GDM1 (cell line): ENCODE measurements at regions not wholly inside any gene's neighbourhood (a gene's known extent, or its start where the extent isn't known, plus 50 kb on each side); places are given as distances from the start of the nearest gene placed in this dataset.
"Not testable (repeated sequence)": the region's sequence is repeated elsewhere in the genome, so short reads cannot be mapped to it uniquely, and the experiment has no call there.

Experiments
- DNase-seq: peaks from one replicate; lab custom pipeline; 2025; lab: John Stamatoyannopoulos, UW

DNA sequence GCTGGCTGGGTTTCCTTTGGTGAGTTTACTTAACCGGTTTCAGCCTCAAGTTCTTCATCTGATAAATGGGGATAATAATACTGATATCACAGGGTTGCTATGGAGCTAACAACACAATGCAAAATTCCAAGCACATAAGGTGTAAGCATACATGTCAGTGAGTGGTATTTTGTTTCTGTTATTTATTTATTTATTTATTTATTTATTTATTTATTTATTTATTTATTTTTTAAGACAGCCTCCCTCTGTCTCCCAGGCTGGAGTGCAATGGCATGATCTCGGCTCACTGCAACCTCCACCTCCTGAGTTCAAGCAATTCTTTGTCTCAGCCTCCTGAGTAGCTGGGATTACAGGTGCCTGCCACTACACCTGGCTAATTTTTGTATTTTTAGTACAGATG lies 1287.4 kb upstream of the TMEM132C start:
- not testable (repeated sequence) for DNase-seq

DNA sequence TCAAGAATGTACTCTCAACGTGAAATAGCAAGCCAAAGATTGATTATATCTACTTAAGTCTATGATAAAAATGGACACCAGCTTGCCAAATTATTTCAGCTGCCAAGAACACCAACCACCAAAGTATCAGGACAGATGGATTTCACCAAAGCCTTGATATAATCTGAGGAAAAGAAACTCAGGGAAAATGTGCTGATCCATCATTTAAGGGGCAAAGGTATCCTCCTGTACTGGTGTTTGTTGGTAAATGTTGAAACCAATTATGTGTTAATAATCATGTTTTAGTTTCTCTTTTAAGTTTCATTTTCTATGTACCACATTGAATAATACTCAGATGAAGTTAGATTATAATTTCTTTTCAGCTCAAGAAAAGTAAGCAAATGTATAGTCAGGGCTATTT lies 1284.3 kb upstream of the TMEM132C start:
- DNase-seq, result no peak

GRCh38 chr12:126983735-126984134 lies 1283.2 kb upstream of the TMEM132C start:
- DNase-seq, result not testable (repeated sequence)

GRCh38 chr12:126985663-126986062 lies 1281.3 kb upstream of the TMEM132C start:
- not testable (repeated sequence) for DNase-seq

DNA sequence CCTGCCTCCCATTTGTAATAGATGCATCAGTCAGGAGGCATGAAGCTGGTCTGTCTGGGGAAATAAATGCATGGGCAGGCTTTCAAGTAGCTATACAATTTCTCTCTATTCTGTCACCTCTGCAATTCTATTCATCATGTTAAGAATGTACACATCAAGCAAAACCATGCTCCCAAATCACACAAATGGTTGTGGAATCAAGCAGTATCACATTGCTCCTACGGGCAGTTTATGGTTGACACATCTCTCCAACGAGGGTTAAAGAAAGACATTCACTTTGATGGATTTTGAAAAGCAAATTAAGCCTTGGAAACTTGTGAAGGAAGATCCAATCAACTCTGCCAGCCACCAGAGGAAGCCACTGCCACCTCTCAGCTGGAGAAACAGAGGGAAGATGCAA lies 1277.4 kb upstream of the TMEM132C start:
- no peak for DNase-seq

GRCh38 chr12:126993898-126994297 lies 1273.1 kb upstream of the TMEM132C start:
- no peak for DNase-seq

- no peak for DNase-seq
These were observed 1272.4 kb upstream of the TMEM132C start for GRCh38 chr12:126994599-126994998.

GRCh38 chr12:126998031-126998430 lies 1268.9 kb upstream of the TMEM132C start:
- no peak for DNase-seq

- no peak for DNase-seq
These were observed 1268.2 kb upstream of the TMEM132C start for GRCh38 chr12:126998747-126999285.

DNA sequence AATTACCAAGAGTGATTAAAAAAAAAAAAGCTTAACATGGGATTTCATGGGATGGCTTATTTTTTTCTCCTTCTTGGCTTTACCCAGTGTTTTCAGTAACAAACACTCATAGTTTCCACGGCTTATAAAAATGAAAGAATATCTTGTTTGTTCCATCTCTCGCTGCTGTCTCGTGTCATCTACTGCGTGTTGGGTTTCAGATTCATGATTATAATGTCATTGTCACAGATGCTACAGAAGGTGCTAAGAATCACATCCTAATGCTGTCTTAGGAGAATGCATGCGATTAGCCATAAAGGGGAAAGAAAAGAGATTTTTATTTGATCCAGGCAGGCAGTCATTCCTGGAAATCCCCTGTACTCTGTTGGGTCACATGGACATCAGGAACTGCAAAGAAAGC lies 1267.6 kb upstream of the TMEM132C start:
- no peak for DNase-seq

- DNase-seq, result no peak
These were observed 1261.6 kb upstream of the TMEM132C start for GRCh38 chr12:127005406-127005805.

DNA sequence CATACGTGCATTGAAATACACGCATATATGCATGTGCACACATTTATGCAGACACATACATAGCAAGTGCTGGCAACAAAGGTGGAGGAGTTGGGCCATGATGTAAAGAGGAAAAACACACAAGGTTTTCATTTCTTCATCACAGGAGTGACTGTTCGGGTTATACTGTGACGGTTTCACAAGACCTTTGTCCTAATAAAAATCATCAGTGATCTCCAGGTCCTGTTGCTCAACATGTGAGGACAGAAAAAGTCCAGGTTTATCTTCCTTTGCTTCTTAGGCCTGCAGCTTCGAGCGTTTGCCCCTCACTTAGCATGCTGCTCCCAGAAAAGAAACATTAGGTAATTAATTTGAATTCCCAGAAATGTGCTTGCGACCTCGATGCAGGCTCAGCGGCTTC lies 1260.0 kb upstream of the TMEM132C start:
- DNase-seq, result no peak

GRCh38 chr12:127008755-127009403 lies 1258.1 kb upstream of the TMEM132C start:
- no peak for DNase-seq

DNA sequence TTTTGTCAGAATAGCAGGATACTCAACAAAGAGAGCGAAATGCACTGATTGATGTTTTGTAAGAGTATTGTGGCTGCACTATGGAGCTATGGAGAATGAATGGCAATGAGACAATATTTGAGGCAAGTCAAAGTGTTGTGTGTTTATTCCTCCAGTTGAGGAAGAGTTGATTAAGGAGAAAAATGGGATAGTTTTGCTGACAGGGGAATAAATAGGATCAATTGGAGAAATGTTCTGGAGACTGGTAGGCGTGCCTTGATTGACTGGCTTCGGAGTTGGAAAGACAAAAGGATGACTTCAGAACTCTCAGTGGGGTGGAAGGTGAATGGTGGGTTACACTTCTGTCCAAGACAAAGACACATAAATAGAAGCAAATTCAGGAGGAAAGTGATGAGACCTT lies 1254.9 kb upstream of the TMEM132C start:
- DNase-seq, result no peak

DNA sequence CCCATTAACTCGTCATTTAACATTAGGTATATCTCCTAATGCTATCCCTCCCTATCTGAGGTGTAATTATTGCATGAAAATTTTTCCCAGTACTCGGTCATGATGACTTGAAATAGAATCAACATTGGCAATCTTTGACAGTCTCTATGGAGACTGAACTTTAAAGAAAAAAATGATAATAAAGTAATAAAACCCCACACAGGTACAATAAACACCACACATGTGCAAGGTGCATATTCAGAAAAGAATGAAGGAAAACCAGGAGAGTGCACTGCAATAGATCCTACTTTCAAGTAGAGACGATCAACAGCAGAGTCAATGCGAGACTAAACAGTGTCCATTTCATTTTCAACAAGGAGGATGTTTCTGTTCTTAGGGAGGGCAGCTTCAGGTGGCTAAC lies 1253.8 kb upstream of the TMEM132C start:
- no peak for DNase-seq

DNA sequence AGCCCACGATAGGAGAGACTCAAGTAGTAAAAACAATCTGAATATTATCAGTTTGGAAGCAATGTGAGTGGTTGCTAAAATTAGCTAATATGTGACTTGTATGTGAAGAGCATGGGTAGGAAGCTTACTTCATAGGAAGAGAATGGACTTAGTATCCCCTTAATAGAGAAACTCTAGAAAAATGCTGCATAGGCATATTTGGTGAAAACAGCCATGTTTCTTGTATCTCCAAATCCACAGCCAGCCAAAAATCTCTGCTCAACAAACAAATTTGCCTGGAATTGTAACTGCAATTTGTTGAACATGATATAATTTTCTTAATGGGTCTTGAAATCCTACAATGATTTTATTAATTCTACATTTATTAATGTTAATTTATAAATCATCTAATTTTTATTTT lies 1252.9 kb upstream of the TMEM132C start:
- DNase-seq, result no peak

GRCh38 chr12:127024791-127025190 lies 1242.2 kb upstream of the TMEM132C start:
- DNase-seq, result no peak

DNA sequence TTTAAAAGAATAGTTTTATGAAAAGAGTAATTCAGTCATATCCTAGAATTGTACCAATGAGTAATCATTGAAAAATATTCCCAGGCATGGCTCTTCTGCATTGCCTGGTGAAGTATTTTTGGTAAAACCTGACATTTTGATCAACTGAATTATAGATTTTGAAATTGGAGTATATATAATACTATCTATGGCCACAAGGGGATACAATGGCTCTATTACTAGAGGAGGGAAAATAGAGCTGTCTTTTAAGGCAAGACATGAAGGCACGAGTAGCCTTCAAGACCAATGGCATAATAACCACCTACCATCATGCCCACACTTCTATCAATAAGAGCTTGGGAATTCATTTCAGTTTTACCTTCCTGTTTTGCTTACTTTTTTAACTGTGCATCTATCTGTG lies 1241.4 kb upstream of the TMEM132C start:
- no peak for DNase-seq

DNA sequence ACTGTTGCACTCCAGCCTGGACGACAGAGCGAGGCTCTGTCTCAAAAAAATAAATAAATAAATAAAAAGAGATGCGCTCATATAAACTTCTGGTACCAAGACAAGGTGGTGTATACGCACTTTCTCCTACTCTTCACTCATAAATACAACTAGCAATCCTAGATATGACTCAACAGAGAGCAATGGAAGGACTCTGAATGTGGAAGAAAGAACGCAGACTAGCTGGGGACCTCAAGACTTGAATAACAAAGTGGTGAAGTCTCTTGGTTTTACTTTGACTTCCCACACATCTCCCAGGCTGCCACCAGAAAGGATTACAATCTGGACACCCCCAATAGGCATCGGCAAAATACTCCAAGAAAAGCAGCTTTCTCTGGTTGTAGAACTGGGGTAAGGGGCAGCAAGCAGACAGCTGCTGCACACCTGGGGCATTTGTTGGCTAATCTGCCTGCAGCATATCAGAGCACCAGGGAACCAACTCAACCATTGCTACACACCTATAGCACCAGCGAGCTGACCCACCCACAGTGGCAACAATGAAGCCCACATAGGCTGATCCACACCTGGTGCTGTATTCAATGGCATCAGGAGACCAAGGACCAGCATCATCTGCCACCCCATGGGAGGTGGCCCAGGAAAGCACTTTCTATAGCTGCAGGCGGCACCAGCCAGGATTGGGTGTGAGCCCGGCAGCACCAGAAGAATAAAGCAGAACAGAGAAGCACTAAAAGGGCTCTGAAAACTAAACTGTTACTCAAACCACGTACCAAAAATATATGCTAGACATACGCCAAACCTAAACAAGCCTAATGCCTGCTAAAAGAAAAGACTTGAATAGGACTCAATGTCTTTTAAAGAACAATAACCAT lies 1231.7 kb upstream of the TMEM132C start:
- no peak for DNase-seq

DNA sequence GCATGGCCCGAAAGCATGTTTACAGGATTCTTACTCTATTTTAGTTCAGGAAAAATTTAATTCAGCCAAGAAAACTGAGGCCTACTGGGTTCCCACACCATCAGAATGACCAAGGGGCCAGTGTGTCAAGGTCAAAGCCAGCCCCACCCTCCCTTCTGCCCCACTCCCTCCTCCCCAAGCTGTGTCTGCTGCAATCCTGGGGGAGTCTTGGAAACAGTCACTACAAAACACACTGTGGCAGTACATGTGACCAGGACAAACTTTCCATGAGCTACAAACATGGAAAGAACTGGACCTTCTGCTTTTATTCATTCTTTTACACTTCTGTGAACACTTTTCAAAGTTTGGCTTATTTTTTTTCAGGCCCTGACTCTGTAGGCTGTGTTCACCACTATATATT lies 1228.8 kb upstream of the TMEM132C start:
- DNase-seq, result no peak

GRCh38 chr12:127038761-127039160 lies 1228.2 kb upstream of the TMEM132C start:
- no peak for DNase-seq

GRCh38 chr12:127041985-127042625 lies 1224.9 kb upstream of the TMEM132C start:
- no peak for DNase-seq

GRCh38 chr12:127043731-127044130 lies 1223.2 kb upstream of the TMEM132C start:
- DNase-seq, result no peak
